ENCODE measurements at regions not wholly inside any gene's neighbourhood (a gene's known extent, or its start where the extent isn't known, plus 50 kb on each side); places are given as distances from the start of the nearest gene placed in this dataset.

DNA sequence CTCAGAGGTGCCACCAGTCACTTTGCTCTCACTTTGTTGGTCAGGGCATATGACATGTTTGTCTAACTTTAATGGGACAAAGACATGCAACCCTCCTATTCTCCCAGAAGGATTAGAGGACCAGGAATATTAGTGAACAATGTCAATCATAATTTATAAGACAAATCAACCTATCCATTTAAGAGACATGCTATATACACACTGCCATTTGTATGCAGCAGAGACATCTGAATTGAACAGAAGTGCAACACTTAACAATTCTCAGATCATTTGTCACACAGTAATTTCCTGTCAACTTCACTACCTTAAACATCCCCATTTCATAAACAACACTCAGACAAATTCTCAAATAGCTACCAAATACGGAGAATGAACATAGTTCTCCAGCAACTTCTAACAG is 273.6 kb upstream of the RGMB start:
- TF ChIP-seq, protein P1, sequence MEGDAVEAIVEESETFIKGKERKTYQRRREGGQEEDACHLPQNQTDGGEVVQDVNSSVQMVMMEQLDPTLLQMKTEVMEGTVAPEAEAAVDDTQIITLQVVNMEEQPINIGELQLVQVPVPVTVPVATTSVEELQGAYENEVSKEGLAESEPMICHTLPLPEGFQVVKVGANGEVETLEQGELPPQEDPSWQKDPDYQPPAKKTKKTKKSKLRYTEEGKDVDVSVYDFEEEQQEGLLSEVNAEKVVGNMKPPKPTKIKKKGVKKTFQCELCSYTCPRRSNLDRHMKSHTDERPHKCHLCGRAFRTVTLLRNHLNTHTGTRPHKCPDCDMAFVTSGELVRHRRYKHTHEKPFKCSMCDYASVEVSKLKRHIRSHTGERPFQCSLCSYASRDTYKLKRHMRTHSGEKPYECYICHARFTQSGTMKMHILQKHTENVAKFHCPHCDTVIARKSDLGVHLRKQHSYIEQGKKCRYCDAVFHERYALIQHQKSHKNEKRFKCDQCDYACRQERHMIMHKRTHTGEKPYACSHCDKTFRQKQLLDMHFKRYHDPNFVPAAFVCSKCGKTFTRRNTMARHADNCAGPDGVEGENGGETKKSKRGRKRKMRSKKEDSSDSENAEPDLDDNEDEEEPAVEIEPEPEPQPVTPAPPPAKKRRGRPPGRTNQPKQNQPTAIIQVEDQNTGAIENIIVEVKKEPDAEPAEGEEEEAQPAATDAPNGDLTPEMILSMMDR (IDR thresholded peaks at IDR 0.05; ENCODE audit: insufficient read depth, low read depth, low read length) = no peak
- TF ChIP-seq EZH2 (IDR thresholded peaks at IDR 0.05; ENCODE audit: insufficient read depth, low read length) = no peak
